ENCODE measurements at regions not wholly inside any gene's neighbourhood (a gene's known extent, or its start where the extent isn't known, plus 50 kb on each side); places are given as distances from the start of the nearest gene placed in this dataset.

DNA sequence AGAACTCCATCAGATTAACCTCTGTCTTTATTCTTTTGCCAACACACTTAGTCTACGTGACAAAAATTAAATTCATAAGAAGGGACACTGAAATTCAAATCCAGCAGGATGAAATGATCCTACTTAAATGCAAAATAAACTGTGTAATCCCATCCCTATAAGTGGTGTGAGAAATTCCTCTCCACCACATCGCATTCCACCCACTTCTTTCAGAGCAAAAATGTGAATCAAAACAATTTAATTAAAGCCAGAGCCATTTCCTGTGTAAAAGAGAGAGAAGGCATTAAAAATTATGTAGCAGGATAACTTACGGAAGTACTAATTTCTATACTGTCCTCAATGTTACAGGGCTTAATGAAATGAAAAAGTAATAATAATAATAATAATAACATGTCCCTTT, 844.3 kb downstream of the GALC start:
- Histone ChIP-seq H3K4me3 (ENCODE audit: low read depth, low read length) (no peak overlapping the region), H3K27me3 (ENCODE audit: control insufficient read depth, insufficient read depth, low read length) (no peaks in the 10 kb centered on the region), H3K9me3 (ENCODE audit: control insufficient read depth, insufficient read depth, low read length) (no peaks in the 10 kb centered on the region), H3K27ac (ENCODE audit: low read depth, low read length) (no peak overlapping the region)
- ChIA-PET CTCF (no interaction called here), POLR2A (no interaction called here)
- TF ChIP-seq, protein P1, sequence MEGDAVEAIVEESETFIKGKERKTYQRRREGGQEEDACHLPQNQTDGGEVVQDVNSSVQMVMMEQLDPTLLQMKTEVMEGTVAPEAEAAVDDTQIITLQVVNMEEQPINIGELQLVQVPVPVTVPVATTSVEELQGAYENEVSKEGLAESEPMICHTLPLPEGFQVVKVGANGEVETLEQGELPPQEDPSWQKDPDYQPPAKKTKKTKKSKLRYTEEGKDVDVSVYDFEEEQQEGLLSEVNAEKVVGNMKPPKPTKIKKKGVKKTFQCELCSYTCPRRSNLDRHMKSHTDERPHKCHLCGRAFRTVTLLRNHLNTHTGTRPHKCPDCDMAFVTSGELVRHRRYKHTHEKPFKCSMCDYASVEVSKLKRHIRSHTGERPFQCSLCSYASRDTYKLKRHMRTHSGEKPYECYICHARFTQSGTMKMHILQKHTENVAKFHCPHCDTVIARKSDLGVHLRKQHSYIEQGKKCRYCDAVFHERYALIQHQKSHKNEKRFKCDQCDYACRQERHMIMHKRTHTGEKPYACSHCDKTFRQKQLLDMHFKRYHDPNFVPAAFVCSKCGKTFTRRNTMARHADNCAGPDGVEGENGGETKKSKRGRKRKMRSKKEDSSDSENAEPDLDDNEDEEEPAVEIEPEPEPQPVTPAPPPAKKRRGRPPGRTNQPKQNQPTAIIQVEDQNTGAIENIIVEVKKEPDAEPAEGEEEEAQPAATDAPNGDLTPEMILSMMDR (IDR thresholded peaks at IDR 0.05; ENCODE audit: low read depth, low read length) = no peak
- no peak for DNase-seq (ENCODE audit: low read depth, low spot score)

DNA sequence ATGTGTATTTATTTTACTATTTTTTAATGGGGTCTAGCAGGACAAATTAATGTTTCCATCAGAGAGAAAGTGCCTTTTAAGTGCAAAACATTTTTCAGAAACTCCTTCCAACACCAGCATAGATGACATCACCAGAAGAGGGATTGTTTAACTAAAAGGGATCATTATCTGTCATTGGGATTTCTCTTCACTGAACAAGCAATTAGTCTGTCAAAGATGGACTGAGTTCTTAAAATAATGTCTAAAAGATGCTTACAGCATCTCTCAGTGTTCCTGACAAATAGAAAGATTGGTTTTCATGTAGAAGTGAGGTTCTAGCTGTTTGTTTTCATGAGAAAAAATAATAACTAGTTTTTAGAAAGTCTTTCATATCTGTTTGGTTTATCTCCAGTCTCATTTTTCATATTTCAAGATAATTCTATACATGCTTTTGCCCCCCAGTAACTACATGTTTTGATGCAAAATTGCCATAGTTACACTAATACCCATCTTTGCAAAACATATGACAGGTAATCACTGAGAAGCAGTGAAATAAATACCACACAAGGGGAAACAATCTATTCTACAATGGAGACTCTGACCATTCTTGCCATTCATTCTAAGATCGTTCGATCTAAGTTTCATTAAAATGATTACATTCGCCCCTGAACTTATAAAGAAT, 850.3 kb downstream of the GALC start:
- POLR2A ChIA-PET = no interaction called here
- TF ChIP-seq, protein P1 (IDR thresholded peaks at IDR 0.05; ENCODE audit: low read depth, low read length) = no peak
- no peak overlapping the region for H3K4me3 ChIP-seq (ENCODE audit: low read depth, low read length)
- CTCF ChIA-PET = no interaction called here
- no peak for DNase-seq (ENCODE audit: low read depth, low spot score)
- H3K9me3 ChIP-seq (ENCODE audit: control insufficient read depth, insufficient read depth, low read length) = no peaks in the 10 kb centered on the region
- H3K27me3 ChIP-seq (ENCODE audit: control insufficient read depth, insufficient read depth, low read length) = no peaks in the 10 kb centered on the region
- no peak overlapping the region for H3K27ac ChIP-seq (ENCODE audit: low read depth, low read length)

DNA sequence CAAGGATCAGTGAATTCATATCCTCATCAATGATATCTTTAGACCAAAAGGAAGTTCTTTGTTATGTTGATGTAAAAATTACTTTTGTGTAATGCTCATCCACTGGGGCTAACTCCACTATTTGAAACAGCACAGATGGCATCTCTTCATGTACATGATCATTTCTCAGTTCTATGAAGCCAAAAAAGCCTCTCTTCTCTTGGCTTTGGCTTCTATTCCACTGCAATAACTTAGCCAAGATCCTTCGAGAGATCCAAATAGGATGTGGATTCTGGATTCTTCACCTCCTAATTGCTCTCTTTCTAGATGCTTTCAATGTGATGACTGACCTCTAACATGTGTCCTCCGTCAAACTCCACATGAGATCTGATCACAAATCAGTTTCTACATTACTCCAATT, 851.2 kb downstream of the GALC start:
- H3K27me3 ChIP-seq (ENCODE audit: control insufficient read depth, insufficient read depth, low read length) = no peaks in the 10 kb centered on the region
- no peak for DNase-seq (ENCODE audit: low read depth, low spot score)
- H3K9me3 ChIP-seq (ENCODE audit: control insufficient read depth, insufficient read depth, low read length) = no peaks in the 10 kb centered on the region
- no peak overlapping the region for H3K4me3 ChIP-seq (ENCODE audit: low read depth, low read length)
- POLR2A ChIA-PET = no interaction called here
- TF ChIP-seq, protein P1 (IDR thresholded peaks at IDR 0.05; ENCODE audit: low read depth, low read length) = no peak
- H3K27ac ChIP-seq (ENCODE audit: low read depth, low read length) = no peak overlapping the region
- CTCF ChIA-PET = interaction anchor here (0.6 kb wide), 2 partner anchors 1008 to 1362 kb away, joined by 3 read pairs; no protein-coding TSS in a partner anchor

DNA sequence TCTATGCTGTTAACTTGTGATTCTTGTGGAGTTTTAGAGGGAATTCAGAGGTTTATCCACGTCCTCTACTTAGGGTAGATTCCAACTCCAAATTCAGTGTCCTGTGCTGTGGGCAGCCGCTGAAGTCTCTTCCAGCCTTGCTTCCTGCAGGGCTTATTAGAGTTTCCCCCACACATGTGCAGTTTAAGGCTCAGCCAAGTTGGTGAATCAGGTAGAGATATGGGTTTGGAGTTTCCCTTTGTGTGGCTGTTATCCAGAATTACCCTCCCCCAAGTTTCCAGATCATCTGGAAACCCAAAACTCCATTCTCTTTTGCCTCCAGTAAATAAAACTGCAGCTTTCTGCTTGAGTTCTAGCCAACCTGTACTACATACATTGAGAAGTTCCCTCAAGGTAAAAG, 853.7 kb downstream of the GALC start:
- H3K27me3 ChIP-seq (ENCODE audit: control insufficient read depth, insufficient read depth, low read length) = no peaks in the 10 kb centered on the region
- no peak for DNase-seq (ENCODE audit: low read depth, low spot score)
- CTCF ChIA-PET = no interaction called here

DNA sequence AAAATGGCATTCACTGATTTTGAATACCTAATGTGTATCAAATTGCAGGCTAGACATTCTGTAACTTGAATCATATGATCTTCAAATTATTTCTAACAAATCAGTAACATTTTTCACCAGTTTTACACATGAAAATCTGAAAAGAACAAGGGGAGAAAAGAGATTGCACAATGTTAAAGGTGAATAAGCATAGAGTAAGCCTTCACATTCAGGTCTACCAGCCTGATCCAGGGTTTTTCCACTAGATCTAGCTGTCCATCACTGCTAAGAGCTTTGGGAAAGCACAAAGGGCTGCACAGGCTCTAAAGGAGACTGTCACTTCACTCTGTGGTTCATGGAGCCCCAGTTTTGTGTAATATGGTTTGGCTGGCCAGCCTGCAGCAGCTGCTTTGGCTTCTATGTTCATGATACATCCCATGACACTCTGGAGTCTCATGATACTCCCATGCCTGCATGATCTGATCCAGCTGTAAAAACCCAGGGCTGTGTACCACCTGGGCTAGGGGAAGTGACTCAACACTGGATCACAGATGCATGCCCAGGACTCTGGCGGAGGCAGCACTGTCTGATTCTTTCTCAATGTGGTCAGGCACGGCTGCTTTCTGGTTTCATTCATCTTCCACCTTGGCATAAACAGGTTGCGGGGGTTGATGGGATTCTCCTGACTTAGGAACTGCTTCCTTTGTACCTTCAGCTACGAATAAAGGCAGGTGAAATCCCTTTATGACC, 859.7 kb downstream of the GALC start:
- Histone ChIP-seq H3K4me3 (ENCODE audit: low read depth, low read length) (no peak overlapping the region), H3K27ac (ENCODE audit: low read depth, low read length) (peak overlapping the region; percentile 62), H3K9me3 (ENCODE audit: control insufficient read depth, insufficient read depth, low read length) (no peaks in the 10 kb centered on the region), H3K27me3 (ENCODE audit: control insufficient read depth, insufficient read depth, low read length) (no peaks in the 10 kb centered on the region)
- TF ChIP-seq, protein P1 (IDR thresholded peaks at IDR 0.05; ENCODE audit: low read depth, low read length) = no peak
- ChIA-PET POLR2A (interaction anchor here (1.2 kb wide), 1 partner anchor 17 kb away, joined by 3 read pairs; no protein-coding TSS in a partner anchor), CTCF (no interaction called here)
- peak; percentile 88 for DNase-seq (ENCODE audit: low read depth, low spot score)

More for the DNA sequence above, 853.7 kb downstream of the GALC start:
- TF ChIP-seq, protein P1 (IDR thresholded peaks at IDR 0.05; ENCODE audit: low read depth, low read length) = no peak
- no peak overlapping the region for H3K27ac ChIP-seq (ENCODE audit: low read depth, low read length)
- POLR2A ChIA-PET = no interaction called here
- H3K4me3 ChIP-seq (ENCODE audit: low read depth, low read length) = no peak overlapping the region
- no peaks in the 10 kb centered on the region for H3K9me3 ChIP-seq (ENCODE audit: control insufficient read depth, insufficient read depth, low read length)

All from AG04450 (cell line).